ENCODE measurements at regions not wholly inside any gene's neighbourhood (a gene's known extent, or its start where the extent isn't known, plus 50 kb on each side); places are given as distances from the start of the nearest gene placed in this dataset.

GRCh38 chr10:31644931-31645633 is 283.5 kb downstream of the ARHGAP12 start:
- ATAC-seq: no peak
- no peak for TF ChIP-seq POLR2A (IDR thresholded peaks at IDR 0.05)
- Histone ChIP-seq H3K4me3 (no peak overlapping the region), H3K9me3 (no peaks in the 10 kb centered on the region), H3K27ac (no peak overlapping the region), H3K27me3 (no peaks in the 10 kb centered on the region), H3K36me3 (replicated peaks in 1 of 2; ENCODE audit: insufficient read depth in 1 of 2, low read depth in 2 of 2) (no peaks in the 10 kb centered on the region), H3K4me1 (no peaks in the 10 kb centered on the region)
- no peak for DNase-seq
- 84 to 92% methylated on average over 4 of the region's 4 CpGs for WGBS, 2 donors
- intact Hi-C loops (cut with DNase I): no loop called here

GRCh38 chr10:31642281-31642680 is 286.4 kb downstream of the ARHGAP12 start:
- H3K4me1 ChIP-seq: no peaks in the 10 kb centered on the region
- no peak overlapping the region for H3K4me3 ChIP-seq
- TF ChIP-seq CTCF (IDR thresholded peaks at IDR 0.05) (no peak), POLR2A (IDR thresholded peaks at IDR 0.05) (no peak)

GRCh38 chr10:31635415-31636065 is 293.1 kb downstream of the ARHGAP12 start:
- H3K4me1 ChIP-seq: no peaks in the 10 kb centered on the region
- no peak overlapping the region for H3K4me3 ChIP-seq
- 35 to 48% methylated on average over 2 of the region's 2 CpGs for WGBS, 2 donors
- DNase-seq (no peak), ATAC-seq (no peak)
- H3K36me3 ChIP-seq (replicated peaks in 1 of 2; ENCODE audit: insufficient read depth in 1 of 2, low read depth in 2 of 2): no peaks in the 10 kb centered on the region
- no peak overlapping the region for H3K27ac ChIP-seq
- intact Hi-C loops (cut with DNase I): no loop called here
- no peaks in the 10 kb centered on the region for H3K9me3 ChIP-seq
- no peak for TF ChIP-seq POLR2A (IDR thresholded peaks at IDR 0.05)
- TF ChIP-seq CTCF (IDR thresholded peaks at IDR 0.05): no peak
- H3K27me3 ChIP-seq: no peaks in the 10 kb centered on the region

More at GRCh38 chr10:31642281-31642680, 286.4 kb downstream of the ARHGAP12 start:
- no peaks in the 10 kb centered on the region for H3K9me3 ChIP-seq
- no peak for ATAC-seq
- H3K27ac ChIP-seq: no peak overlapping the region
- no peak for DNase-seq
- WGBS, 2 donors: 88 to 92% methylated on average over 1 of the region's 1 CpG
- intact Hi-C loops (cut with DNase I): no loop called here
- H3K36me3 ChIP-seq (replicated peaks in 1 of 2; ENCODE audit: insufficient read depth in 1 of 2, low read depth in 2 of 2): no peaks in the 10 kb centered on the region
- H3K27me3 ChIP-seq: no peaks in the 10 kb centered on the region

- 55 to 71% methylated on average over 1 of the region's 1 CpG for WGBS, 2 donors
- TF ChIP-seq CTCF (IDR thresholded peaks at IDR 0.05): no peak
- TF ChIP-seq POLR2A (IDR thresholded peaks at IDR 0.05): no peak
- no peaks in the 10 kb centered on the region for H3K36me3 ChIP-seq (replicated peaks in 1 of 2; ENCODE audit: insufficient read depth in 1 of 2, low read depth in 2 of 2)
- intact Hi-C loops (cut with DNase I): no loop called here
- no peaks in the 10 kb centered on the region for H3K4me1 ChIP-seq
- H3K27ac ChIP-seq: no peak overlapping the region
- H3K4me3 ChIP-seq: no peak overlapping the region
- H3K27me3 ChIP-seq: no peaks in the 10 kb centered on the region
- no peaks in the 10 kb centered on the region for H3K9me3 ChIP-seq
- ATAC-seq: no peak
- no peak for DNase-seq
Measured at GRCh38 chr10:31635009-31635408, 293.6 kb downstream of the ARHGAP12 start.

GRCh38 chr10:31630861-31631567 is 297.6 kb downstream of the ARHGAP12 start:
- H3K36me3 ChIP-seq (replicated peaks in 1 of 2; ENCODE audit: insufficient read depth in 1 of 2, low read depth in 2 of 2): no peaks in the 10 kb centered on the region
- TF ChIP-seq POLR2A (IDR thresholded peaks at IDR 0.05) (no peak), CTCF (IDR thresholded peaks at IDR 0.05) (no peak)
- ATAC-seq (no peak), DNase-seq (no peak)
- intact Hi-C loops (cut with DNase I): no loop called here
- H3K4me1 ChIP-seq: no peaks in the 10 kb centered on the region
- no peak overlapping the region for H3K4me3 ChIP-seq
- H3K27me3 ChIP-seq: no peaks in the 10 kb centered on the region
- no peaks in the 10 kb centered on the region for H3K9me3 ChIP-seq
- no peak overlapping the region for H3K27ac ChIP-seq
- 52 to 62% methylated on average over 4 of the region's 4 CpGs for WGBS, 2 donors

Data from body of pancreas (tissue), 4 donors.